H1 (cell line): ENCODE measurements at regions not wholly inside any gene's neighbourhood (a gene's known extent, or its start where the extent isn't known, plus 50 kb on each side); places are given as distances from the start of the nearest gene placed in this dataset.

Source experiments
- BCL11A ChIP-seq, 2 experiments: IDR thresholded peaks; one replicate each; pipeline ENCODE4 v1.6.1; 2011; ENCODE audit warnings: low read depth in 2 of 2, low read length in 2 of 2, mild to moderate bottlenecking in 2 of 2
- CHD2 ChIP-seq: IDR thresholded peaks from 2 replicates; pipeline ENCODE4 v1.6.1; 2012; ENCODE audit warnings: low read length, improper control_type of control experiment
- HDAC2 ChIP-seq, 2 experiments: fragments of 300-600 bp in 1 of 2; sonication (generic) in 1 of 2; IDR thresholded peaks; 2 replicates each; pipeline ENCODE4 v1.6.1; 2011 to 2012; ENCODE audit warnings: low read depth in 2 of 2, low read length in 2 of 2, mild to moderate bottlenecking in 2 of 2, moderate library complexity in 2 of 2, borderline replicate concordance in 1 of 2, inconsistent platforms in 1 of 2
- POLR2A ChIP-seq, 2 experiments: IDR thresholded peaks; 1 replicate in 1 of 2; 2 replicates in 1 of 2; pipeline ENCODE4 v1.6.1; 2011; ENCODE audit warnings: low read depth in 2 of 2, low read length in 2 of 2, mild to moderate bottlenecking in 2 of 2; ENCODE audit errors: control extremely low read depth in 1 of 2
- RAD21 ChIP-seq, 2 experiments: IDR thresholded peaks in 1 of 2; conservative IDR thresholded peaks in 1 of 2; 2 replicates each; pipeline ENCODE4 v1.6.1; 2011; ENCODE audit warnings: low read depth in 2 of 2, low read length in 2 of 2, improper control_type of control experiment in 1 of 2, inconsistent platforms in 1 of 2, mild to moderate bottlenecking in 1 of 2, moderate library complexity in 1 of 2
- ZNF274 ChIP-seq: IDR thresholded peaks from 2 replicates; pipeline ENCODE4 v1.7.0; 2012; ENCODE audit warnings: low read length, borderline replicate concordance; ENCODE audit errors: extremely low read depth
- TF ChIP-seq, protein P1 (sequence below): IDR thresholded peaks from 2 replicates; pipeline ENCODE4 v1.6.1; 2012; ENCODE audit warnings: inconsistent platforms
- TF ChIP-seq, protein P2 (sequence below), 3 experiments: IDR thresholded peaks; 1 replicate in 2 of 3; 2 replicates in 1 of 3; pipeline versions ENCODE4 v1.5.1 to v1.6.1; 2011; ENCODE audit warnings: low read length in 3 of 3, mild to moderate bottlenecking in 3 of 3, inconsistent platforms in 2 of 3, low read depth in 1 of 3, moderate library complexity in 1 of 3; ENCODE audit not compliant: insufficient read depth in 1 of 3; ENCODE audit errors: control extremely low read depth in 1 of 3
- TF ChIP-seq, protein P3 (sequence below): IDR thresholded peaks from 2 replicates; pipeline ENCODE4 v1.6.1; 2011; ENCODE audit warnings: low read length, improper control_type of control experiment

DNA sequence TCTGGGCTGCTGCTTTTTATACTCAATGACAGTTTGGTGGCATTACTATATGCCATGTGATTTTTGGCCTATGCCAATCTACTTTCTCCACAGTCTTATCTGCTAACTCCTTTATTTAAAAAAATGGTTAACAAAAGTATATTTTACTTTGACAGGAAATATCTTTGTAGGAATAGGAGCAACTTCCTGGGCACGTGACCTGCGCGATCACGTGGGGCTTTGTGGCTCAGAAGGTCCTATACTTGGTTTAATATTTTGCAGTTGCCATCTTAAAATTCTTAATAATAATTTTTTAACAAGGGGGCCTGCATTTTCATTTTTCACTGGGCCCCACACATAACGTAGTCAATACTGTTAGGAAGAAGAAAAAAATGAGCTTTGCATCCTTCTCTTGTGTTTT, 249.7 kb downstream of the ACTR3 start:
- TF ChIP-seq, protein P1, sequence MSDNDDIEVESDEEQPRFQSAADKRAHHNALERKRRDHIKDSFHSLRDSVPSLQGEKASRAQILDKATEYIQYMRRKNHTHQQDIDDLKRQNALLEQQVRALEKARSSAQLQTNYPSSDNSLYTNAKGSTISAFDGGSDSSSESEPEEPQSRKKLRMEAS, result no peak
- TF ChIP-seq BCL11A (IDR thresholded peaks at IDR 0.05; ENCODE audit: low read depth in 2 of 2, low read length in 2 of 2) (no peak), POLR2A (IDR thresholded peaks at IDR 0.05; ENCODE audit: control extremely low read depth in 1 of 2, low read depth in 2 of 2, low read length in 2 of 2) (no peak), HDAC2 (IDR thresholded peaks at IDR 0.05; ENCODE audit: borderline replicate concordance in 1 of 2, low read depth in 2 of 2, low read length in 2 of 2) (no peak), ZNF274 (no peak), CHD2 (no peak), RAD21 (IDR thresholded peaks at IDR 0.05 in 1 of 2, conservative IDR thresholded peaks at IDR 0.05 in 1 of 2; ENCODE audit: low read depth in 2 of 2, low read length in 2 of 2) (no peak)
- TF ChIP-seq, protein P2, sequence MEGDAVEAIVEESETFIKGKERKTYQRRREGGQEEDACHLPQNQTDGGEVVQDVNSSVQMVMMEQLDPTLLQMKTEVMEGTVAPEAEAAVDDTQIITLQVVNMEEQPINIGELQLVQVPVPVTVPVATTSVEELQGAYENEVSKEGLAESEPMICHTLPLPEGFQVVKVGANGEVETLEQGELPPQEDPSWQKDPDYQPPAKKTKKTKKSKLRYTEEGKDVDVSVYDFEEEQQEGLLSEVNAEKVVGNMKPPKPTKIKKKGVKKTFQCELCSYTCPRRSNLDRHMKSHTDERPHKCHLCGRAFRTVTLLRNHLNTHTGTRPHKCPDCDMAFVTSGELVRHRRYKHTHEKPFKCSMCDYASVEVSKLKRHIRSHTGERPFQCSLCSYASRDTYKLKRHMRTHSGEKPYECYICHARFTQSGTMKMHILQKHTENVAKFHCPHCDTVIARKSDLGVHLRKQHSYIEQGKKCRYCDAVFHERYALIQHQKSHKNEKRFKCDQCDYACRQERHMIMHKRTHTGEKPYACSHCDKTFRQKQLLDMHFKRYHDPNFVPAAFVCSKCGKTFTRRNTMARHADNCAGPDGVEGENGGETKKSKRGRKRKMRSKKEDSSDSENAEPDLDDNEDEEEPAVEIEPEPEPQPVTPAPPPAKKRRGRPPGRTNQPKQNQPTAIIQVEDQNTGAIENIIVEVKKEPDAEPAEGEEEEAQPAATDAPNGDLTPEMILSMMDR (IDR thresholded peaks at IDR 0.05; ENCODE audit: control extremely low read depth in 1 of 3, insufficient read depth in 1 of 3, low read depth in 1 of 3, low read length in 3 of 3), result no peak
- TF ChIP-seq, protein P3, sequence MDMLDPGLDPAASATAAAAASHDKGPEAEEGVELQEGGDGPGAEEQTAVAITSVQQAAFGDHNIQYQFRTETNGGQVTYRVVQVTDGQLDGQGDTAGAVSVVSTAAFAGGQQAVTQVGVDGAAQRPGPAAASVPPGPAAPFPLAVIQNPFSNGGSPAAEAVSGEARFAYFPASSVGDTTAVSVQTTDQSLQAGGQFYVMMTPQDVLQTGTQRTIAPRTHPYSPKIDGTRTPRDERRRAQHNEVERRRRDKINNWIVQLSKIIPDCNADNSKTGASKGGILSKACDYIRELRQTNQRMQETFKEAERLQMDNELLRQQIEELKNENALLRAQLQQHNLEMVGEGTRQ, result no peak
